ENCODE measurements at regions not wholly inside any gene's neighbourhood (a gene's known extent, or its start where the extent isn't known, plus 50 kb on each side); places are given as distances from the start of the nearest gene placed in this dataset.

GRCh38 chr11:45751430-45751829, 53.5 kb upstream of the SLC35C1 start:
- no peak overlapping the region for H3K4me3 ChIP-seq (ENCODE audit: low read depth in 1 of 3, low read length in 3 of 3)
- no peaks in the 10 kb centered on the region for H3K4me1 ChIP-seq (ENCODE audit: control insufficient read depth in 4 of 4, insufficient read depth in 4 of 4, low read length in 3 of 4)
- TF ChIP-seq HNF4A (conservative IDR thresholded peaks at IDR 0.05) (no peak), CTCF (IDR thresholded peaks at IDR 0.05; ENCODE audit: low read depth, low read length, missing input control) (no peak), HNF4G (IDR thresholded peaks at IDR 0.05) (no peak), RAD21 (IDR thresholded peaks at IDR 0.05) (no peak), TAF1 (conservative IDR thresholded peaks at IDR 0.05) (no peak), YY1 (IDR thresholded peaks at IDR 0.05) (no peak)
- H3K27ac ChIP-seq (ENCODE audit: low read depth in 1 of 2, low read length in 2 of 2) = no peak overlapping the region
- no peaks in the 10 kb centered on the region for H3K9me3 ChIP-seq (ENCODE audit: control insufficient read depth in 4 of 4, low read length in 3 of 4)
- 58% methylated on average over 7 of the region's 7 CpGs for WGBS
- no peak for DNase-seq (ENCODE audit: low spot score)
- no peaks in the 10 kb centered on the region for H3K36me3 ChIP-seq (ENCODE audit: control insufficient read depth in 4 of 4, insufficient read depth in 3 of 4, low read depth in 1 of 4, low read length in 3 of 4)
- H3K9ac ChIP-seq (ENCODE audit: low read depth in 1 of 2, low read length in 2 of 2) = no peak overlapping the region
- H3K27me3 ChIP-seq (ENCODE audit: control insufficient read depth in 4 of 4, insufficient read depth in 4 of 4, low read length in 3 of 4) = no peaks in the 10 kb centered on the region

- H3K9ac ChIP-seq (ENCODE audit: low read depth in 1 of 2, low read length in 2 of 2) = no peak overlapping the region
- no peak overlapping the region for H3K4me3 ChIP-seq (ENCODE audit: low read depth in 1 of 3, low read length in 3 of 3)
- TF ChIP-seq MAX (IDR thresholded peaks at IDR 0.05) (no peak), REST (IDR thresholded peaks at IDR 0.05) (no peak)
- WGBS = 77% methylated on average over 8 of the region's 8 CpGs
- H3K27ac ChIP-seq (ENCODE audit: low read depth in 1 of 2, low read length in 2 of 2) = no peak overlapping the region
- no peaks in the 10 kb centered on the region for H3K9me3 ChIP-seq (ENCODE audit: control insufficient read depth in 4 of 4, low read length in 3 of 4)
- H3K36me3 ChIP-seq (ENCODE audit: control insufficient read depth in 4 of 4, insufficient read depth in 3 of 4, low read depth in 1 of 4, low read length in 3 of 4) = no peaks in the 10 kb centered on the region
- DNase-seq (ENCODE audit: low spot score) = no peak
- no peaks in the 10 kb centered on the region for H3K4me1 ChIP-seq (ENCODE audit: control insufficient read depth in 4 of 4, insufficient read depth in 4 of 4, low read length in 3 of 4)
- H3K27me3 ChIP-seq (ENCODE audit: control insufficient read depth in 4 of 4, insufficient read depth in 4 of 4, low read length in 3 of 4) = no peaks in the 10 kb centered on the region
These were observed 54.5 kb upstream of the SLC35C1 start for GRCh38 chr11:45750439-45750838.

GRCh38 chr11:45748801-45749200, 56.1 kb upstream of the SLC35C1 start:
- no peak for DNase-seq (ENCODE audit: low spot score)
- no peak overlapping the region for H3K4me3 ChIP-seq (ENCODE audit: low read depth in 1 of 3, low read length in 3 of 3)

More at GRCh38 chr11:45748801-45749200, 56.1 kb upstream of the SLC35C1 start:
- Histone ChIP-seq H3K27me3 (ENCODE audit: control insufficient read depth in 4 of 4, insufficient read depth in 4 of 4, low read length in 3 of 4) (no peaks in the 10 kb centered on the region), H3K9me3 (ENCODE audit: control insufficient read depth in 4 of 4, low read length in 3 of 4) (no peaks in the 10 kb centered on the region), H3K9ac (ENCODE audit: low read depth in 1 of 2, low read length in 2 of 2) (no peak overlapping the region), H3K4me1 (ENCODE audit: control insufficient read depth in 4 of 4, insufficient read depth in 4 of 4, low read length in 3 of 4) (no peaks in the 10 kb centered on the region), H3K27ac (ENCODE audit: low read depth in 1 of 2, low read length in 2 of 2) (no peak overlapping the region), H3K36me3 (ENCODE audit: control insufficient read depth in 4 of 4, insufficient read depth in 3 of 4, low read depth in 1 of 4, low read length in 3 of 4) (no peaks in the 10 kb centered on the region)
- 83% methylated on average over 5 of the region's 5 CpGs for WGBS
- TF ChIP-seq JUND (IDR thresholded peaks at IDR 0.05) (no peak), ATF3 (IDR thresholded peaks at IDR 0.05) (no peak), NR2F2 (IDR thresholded peaks at IDR 0.05) (no peak)
